Left lobe of liver (tissue), 2 donors: ENCODE measurements at regions not wholly inside any gene's neighbourhood (a gene's known extent, or its start where the extent isn't known, plus 50 kb on each side); places are given as distances from the start of the nearest gene placed in this dataset.

Experiments used
- ATAC-seq: fragments of 200-7000 bp; cut with Tn5 transposase; one replicate; pipeline ENCODE4 v1.9.1; 2020; ENCODE audit warnings: mild to moderate bottlenecking, moderate library complexity
- DNase-seq: peaks from one replicate; pipeline ENCODE4 v3.0.0-alpha.2; 2020; ENCODE audit warnings: low spot score
- donor health status: DM: no; HTN: no; CAD: no; lungs with moderate emphysema.
- donor health status: DM: no; HTN: yes; CAD: no.

DNA sequence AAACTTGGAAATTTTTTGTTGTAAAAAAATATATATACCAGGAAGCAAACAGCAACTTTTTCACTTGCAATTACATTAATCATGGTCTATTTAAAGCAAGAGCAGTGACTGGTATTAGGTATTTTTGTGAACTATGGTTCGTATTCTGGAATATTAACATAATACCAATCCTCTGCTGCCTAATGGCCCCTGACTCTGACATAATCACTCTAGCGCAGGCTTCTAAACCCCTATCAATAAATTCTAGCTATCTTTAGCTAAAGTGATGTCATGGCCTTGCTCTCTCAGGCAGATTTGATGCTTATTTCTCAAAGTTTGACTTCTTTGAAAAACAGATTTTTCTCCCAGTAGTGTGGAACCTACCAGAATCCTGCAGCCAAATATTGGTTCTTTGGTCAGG is 808.3 kb downstream of the VGLL3 start:
- ATAC-seq (no peak), DNase-seq (no peak)

DNA sequence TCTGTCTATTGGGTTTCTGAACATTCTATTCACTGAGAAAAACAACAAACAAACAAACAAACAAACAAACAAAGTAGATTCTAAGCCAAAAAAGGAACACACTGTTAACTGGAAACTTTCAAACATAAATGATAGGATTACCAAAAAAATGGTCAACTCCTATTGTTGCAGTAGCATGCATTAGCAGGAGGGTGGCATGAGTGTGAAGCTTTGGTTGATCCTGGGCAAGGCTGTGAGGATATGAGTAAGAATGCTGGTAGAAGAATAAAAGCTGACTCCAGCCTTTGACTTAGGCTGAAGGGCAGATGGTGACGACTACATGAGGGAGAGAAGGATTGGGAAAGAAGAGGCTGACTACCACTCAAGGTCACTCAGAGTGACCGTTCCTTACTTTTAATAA is 810.3 kb downstream of the VGLL3 start:
- DNase-seq (no peak), ATAC-seq (no peak)

DNA sequence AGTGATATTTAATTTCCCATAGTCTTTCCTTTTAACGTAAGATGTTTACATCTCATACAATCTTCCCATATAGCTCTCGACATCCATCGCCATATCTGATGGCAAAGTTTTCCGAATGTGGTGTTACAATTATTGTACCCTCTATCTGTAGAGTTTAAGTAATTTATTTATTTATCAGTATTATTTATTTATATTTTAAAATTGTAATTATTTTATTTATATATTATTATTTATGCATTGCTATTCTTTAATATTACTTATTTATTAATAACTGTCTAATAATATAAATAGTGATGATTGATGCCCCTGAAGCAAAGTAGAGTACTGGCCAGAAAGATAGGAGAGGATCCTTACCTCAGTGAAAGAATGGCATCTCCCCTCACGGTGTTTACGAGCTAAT is 812.9 kb downstream of the VGLL3 start:
- no peak for ATAC-seq
- DNase-seq: no peak

DNA sequence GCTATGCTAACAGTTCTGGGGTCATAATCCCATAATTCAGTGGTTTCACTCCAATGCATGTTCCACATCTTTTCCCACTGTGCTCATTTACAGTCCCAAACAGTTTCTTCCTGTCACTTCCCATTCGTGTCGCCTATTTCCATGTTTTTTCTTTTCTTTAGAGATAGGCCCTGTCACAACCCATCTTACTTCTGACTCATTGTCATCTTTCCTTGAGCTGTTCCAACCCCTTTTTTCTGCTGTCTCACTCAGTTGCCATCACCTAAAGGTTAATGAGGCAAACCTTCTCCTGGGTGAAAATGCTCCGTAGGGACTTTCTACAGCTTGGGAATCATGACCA is 814.5 kb downstream of the VGLL3 start:
- DNase-seq: no peak
- ATAC-seq: no peak

DNA sequence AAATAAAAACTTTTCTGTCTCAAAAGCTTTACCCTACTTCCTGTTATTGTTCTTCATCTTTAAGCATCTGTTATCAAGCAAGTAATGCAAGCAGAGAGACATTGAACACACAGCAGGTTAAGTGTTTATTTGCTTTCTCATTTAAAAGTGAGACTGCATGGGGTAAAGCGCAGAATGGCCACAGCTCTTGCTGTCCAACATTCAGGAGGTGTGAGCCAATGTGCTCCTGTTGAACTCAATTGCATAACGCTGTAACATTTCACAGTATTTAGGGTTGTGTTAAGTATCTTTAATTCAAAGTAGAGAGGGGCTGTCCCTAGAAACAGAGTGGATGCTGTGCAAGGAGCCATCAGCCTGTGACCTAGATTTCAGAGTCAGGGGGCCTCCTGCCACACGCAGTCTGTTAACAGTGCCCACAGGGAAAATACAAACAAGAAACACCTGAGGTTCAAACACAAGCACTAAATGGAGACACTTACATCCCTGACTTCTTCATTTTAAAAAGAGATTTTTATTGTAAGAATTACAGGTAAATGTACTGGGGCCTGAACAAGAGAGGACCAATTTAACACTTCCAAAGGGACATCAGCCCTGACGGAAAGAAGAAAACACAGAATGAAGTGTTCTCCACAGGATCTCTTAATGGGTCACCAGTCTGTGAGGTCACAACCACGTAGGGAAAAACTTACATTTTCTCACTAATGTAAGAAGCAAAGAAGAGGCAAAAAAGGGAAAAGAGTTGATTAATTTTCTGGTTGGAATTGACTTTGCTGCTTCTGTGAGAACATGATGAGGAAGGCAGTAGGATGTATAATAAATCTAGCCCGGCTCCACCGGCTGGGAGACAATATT is 815.1 kb downstream of the VGLL3 start:
- DNase-seq: no peak
- ATAC-seq: no peak

DNA sequence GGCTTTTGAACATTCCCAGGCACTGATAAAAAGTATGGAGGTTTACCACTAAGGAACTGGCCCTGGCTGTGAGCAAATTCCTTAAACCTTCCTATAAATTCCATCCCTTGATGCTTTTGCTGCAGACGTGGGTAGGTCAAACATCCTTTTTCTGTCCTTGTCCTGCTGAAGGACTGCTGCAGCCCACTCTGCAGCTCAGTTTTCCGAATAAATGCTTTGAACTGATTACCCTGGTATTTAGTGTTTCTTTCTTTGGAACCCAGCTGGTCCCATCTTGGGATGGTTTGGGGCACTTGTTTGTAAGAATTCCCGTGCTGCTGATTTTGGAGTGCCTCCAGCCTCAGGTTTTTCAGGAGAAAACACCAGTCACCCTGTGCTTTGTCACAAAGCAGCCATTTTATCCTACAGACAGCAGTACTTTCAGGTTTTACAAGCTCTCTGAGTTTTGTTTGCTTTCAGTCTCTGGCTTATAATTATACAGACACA is 815.9 kb downstream of the VGLL3 start:
- ATAC-seq (no peak), DNase-seq (no peak)

DNA sequence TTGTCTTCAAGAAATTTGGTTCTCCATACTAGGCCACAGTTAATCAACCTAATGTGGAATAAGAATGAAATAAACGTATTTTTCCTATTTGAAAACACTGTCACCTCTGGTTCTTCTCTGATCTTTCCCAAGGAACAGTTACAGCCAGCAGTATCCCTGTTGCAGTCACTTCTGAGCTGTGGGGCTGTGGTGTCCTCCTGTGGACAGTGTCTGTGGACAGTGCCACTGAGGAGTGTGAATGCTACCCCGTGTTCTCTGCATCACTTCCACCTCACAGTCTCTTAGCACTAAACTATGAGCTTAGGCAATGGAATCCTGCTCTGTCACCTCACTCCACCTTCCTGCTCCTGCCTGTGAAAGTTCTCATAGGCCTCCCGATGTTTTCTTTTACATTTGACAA is 817.5 kb downstream of the VGLL3 start:
- DNase-seq (no peak), ATAC-seq (no peak)

DNA sequence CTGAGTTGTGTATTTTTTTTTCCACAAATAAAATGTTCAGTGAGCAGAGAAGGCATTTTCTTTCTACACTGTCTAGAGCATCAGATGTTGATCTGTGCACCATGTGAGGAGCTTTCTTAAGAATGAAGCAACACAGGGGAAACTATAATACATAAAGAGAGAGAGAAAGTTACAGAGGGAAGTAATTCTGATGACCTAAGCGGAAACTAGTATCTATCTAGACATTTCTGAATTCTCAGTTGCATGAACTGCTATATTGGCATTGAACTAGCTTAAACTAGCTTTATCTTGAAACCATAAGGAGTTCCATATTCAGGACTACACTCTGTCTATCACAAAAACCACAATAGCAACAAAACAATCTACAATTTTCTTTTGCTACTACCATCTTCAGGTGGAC is 822.4 kb downstream of the VGLL3 start:
- no peak for ATAC-seq
- no peak for DNase-seq

DNA sequence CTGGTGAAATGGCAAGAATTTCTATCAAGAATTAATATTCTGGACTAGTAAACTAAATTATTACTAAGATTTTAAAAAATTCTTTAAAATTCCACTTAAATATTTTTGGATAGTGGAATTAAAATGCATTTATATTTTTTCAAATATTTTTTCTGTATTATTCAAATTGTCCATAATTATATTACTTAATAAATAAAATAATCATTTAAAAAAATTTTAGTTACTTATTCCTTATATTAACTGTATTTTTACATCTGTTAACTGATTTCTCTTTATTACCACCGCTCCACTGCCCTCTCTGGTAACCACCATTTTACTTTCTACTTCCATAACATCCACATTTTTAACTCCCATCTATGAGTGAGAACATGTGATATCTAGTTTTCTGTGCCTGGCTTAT is 828.4 kb downstream of the VGLL3 start:
- ATAC-seq (no peak), DNase-seq (no peak)

DNA sequence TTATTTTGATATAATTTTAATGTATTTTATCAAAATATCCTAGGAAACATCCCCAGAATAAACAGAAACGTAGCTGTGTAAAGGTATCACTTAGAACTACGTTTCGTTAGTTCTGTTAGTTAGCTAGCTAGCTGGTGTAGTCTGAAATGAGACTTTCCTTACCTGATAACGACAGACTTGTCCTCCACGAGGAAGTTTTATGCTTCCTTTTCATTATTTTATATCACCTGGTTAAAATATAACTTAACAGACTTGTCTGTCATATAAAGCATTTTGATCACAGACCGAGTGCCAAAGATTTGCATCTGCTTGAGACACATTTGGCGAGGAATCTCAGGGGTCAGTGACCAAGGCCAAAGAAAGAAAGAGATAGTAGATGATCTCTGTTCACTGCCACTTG is 829.5 kb downstream of the VGLL3 start:
- ATAC-seq (no peak), DNase-seq (no peak)

DNA sequence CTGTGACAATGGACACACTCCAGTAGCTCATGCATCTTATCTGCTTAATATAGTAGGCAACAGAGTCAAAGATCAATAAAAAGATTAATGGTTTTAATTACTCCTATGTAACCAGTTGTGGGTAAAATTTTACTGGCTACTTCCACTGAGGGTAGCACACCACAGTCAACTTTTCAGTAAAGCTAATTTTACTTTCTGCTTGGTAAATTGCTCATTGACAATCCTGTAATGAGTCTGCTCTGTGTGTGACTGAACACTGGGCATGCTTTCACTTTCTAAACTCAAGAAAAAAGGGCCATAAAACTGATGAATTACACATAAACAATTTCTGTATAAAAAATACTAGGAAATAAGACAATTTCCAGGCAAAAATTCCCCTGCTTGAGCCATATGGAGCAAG is 838.3 kb downstream of the VGLL3 start:
- ATAC-seq (no peak), DNase-seq (no peak)

DNA sequence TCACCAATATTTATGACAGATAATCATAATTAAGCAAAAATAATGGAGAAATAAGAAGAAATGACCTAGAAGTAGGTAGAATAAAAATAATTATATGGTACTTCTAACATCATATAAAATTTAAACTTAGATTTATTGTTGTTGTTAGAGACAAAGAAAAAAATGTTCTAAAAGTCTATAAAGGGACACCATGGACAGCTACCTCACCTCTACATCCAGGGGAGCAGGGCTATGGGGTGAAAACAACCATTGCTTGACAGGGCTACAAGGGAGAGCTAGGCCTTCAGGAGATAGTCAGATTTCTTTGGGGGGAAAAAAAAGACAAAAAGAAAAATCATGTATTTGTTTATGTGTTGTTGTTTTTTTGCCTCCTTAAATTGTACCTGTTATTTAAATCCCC is 841.9 kb downstream of the VGLL3 start:
- DNase-seq: no peak
- no peak for ATAC-seq

DNA sequence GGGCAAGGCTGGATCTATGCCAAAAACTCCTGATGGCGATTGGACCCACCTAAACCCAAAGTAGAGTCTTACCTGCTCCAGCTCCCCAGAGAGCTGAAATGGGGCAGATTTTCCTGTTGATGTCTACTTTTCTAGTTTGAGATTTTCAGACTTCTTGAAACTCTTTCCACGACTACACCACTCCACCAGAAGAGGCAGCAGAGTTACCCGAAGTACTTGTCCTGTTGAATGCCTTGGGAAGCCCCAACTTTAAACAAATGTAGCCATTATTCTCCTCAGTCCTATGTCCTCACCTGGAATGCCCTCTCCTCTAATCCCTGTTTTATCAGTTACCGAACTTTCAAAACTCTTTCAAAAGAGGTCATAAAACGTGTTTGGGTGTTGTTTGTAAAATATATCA is 843.8 kb downstream of the VGLL3 start:
- ATAC-seq (no peak), DNase-seq (no peak)

DNA sequence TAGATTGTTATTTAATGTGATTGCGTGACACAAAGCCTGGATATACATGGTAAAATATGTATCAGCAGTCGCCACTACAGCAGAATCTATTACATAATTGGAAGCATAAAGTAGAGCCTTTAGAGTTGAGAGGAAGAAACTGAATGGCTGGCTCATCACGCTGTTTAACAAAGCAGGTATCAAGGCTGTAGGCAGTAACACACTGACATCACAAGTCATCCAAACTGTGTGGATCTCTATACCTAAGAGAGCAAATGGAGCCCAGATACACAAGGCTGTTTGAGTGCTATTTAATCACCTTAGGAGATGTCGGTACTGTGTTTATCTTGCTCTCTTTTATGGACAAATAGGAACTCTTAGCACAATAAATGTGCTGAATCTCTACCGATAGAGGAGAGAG is 864.4 kb downstream of the VGLL3 start:
- ATAC-seq: no peak
- no peak for DNase-seq
